Kidney (tissue), 13 donors: ENCODE measurements at regions not wholly inside any gene's neighbourhood (a gene's known extent, or its start where the extent isn't known, plus 50 kb on each side); places are given as distances from the start of the nearest gene placed in this dataset.

Experiments
- DNase-seq, 5 donors: peaks; one replicate each; pipeline ENCODE4 v3.0.0-alpha.2; 2013 to 2020
- FAIRE-seq: peaks from 2 replicates; lab custom pipeline; 2012; peaks lifted over from hg19 to GRCh38; lab: Jason Lieb, UNC
- H3K27ac ChIP-seq, 2 donors: one replicate each; pipeline ENCODE4 v1.7.0; 2013; ENCODE audit warnings: low read depth in 2 of 2, low read length in 2 of 2, inconsistent platforms in 1 of 2
- H3K27me3 ChIP-seq: one replicate; pipeline ENCODE4 v1.7.1; 2013; ENCODE audit warnings: low read length, inconsistent platforms; ENCODE audit not compliant: control insufficient read depth, insufficient read depth
- H3K36me3 ChIP-seq, 3 donors: one replicate each; pipeline versions ENCODE4 v1.7.0 to v1.7.1; 2013; ENCODE audit warnings: low read length in 3 of 3, control low read depth in 1 of 3, inconsistent platforms in 1 of 3; ENCODE audit not compliant: insufficient read depth in 3 of 3, control insufficient read depth in 2 of 3
- H3K4me1 ChIP-seq, 3 donors: one replicate each; pipeline versions ENCODE4 v1.7.0 to v1.7.1; 2013; ENCODE audit warnings: low read length in 3 of 3, inconsistent platforms in 1 of 3, low read depth in 1 of 3; ENCODE audit not compliant: control insufficient read depth in 2 of 3, insufficient read depth in 2 of 3
- H3K4me3 ChIP-seq, 3 donors: one replicate each; pipeline versions ENCODE4 v1.7.0 to v1.8.1; 2013; ENCODE audit warnings: low read length in 3 of 3, control low read depth in 1 of 3, inconsistent platforms in 1 of 3
- H3K9ac ChIP-seq, 3 donors: one replicate each; pipeline versions ENCODE4 v1.7.0 to v1.7.1; 2013; ENCODE audit warnings: low read length in 3 of 3, control low read depth in 1 of 3, inconsistent platforms in 1 of 3
- H3K9me3 ChIP-seq, 3 donors: one replicate each; pipeline versions ENCODE4 v1.7.0 to v1.7.1; 2013; ENCODE audit warnings: low read length in 3 of 3, control low read depth in 1 of 3, inconsistent platforms in 1 of 3; ENCODE audit not compliant: control insufficient read depth in 2 of 3, insufficient read depth in 1 of 3
- CTCF ChIP-seq: IDR thresholded peaks from 3 replicates; pipeline ENCODE4 v1.5.1; 2012; ENCODE audit warnings: mild to moderate bottlenecking, moderate library complexity, borderline replicate concordance; ENCODE audit not compliant: insufficient read depth; ENCODE audit errors: extremely low read depth
- intact Hi-C: fragments of 100-400 bp; cut with DNase I; formaldehyde crosslinking; loops from one replicate; pipeline ENCODE4 v1.11.1; 2022
- donor health status: control.
- donor health status: control.
- donor health status: control.
- donor health status: control.
- donor health status: control.
- donor health status: DM: yes; HTN: yes; CAD: no.
- donor health status: Normal renal cell carcinoma (clear cell type).

- FAIRE-seq (no peak), DNase-seq (no peak)
- no peaks in the 10 kb centered on the region for H3K27me3 ChIP-seq
- H3K36me3 ChIP-seq = no peaks in the 10 kb centered on the region
- intact Hi-C loops = no loop called here
- H3K4me3 ChIP-seq = no peak overlapping the region
- TF ChIP-seq CTCF = no peak
- H3K9me3 ChIP-seq = no peaks in the 10 kb centered on the region
- no peak overlapping the region for H3K9ac ChIP-seq
- no peak overlapping the region for H3K27ac ChIP-seq
- no peaks in the 10 kb centered on the region for H3K4me1 ChIP-seq
Measured at GRCh38 chr15:29442532-29442931, 172.9 kb upstream of the NSMCE3 start.

GRCh38 chr15:29440541-29440940, 170.9 kb upstream of the NSMCE3 start:
- TF ChIP-seq CTCF = no peak
- Histone ChIP-seq H3K4me1 (no peaks in the 10 kb centered on the region), H3K9ac (no peak overlapping the region), H3K36me3 (no peaks in the 10 kb centered on the region), H3K27me3 (no peaks in the 10 kb centered on the region), H3K9me3 (no peaks in the 10 kb centered on the region), H3K27ac (no peak overlapping the region), H3K4me3 (no peak overlapping the region)
- no peak for DNase-seq
- intact Hi-C loops = no loop called here
- FAIRE-seq = no peak

- DNase-seq = peak in 2 of 5 donors; percentile 9 to 19
- intact Hi-C loops = no loop called here
- H3K27ac ChIP-seq = no peak overlapping the region
Measured at GRCh38 chr15:29438703-29439055, 169.1 kb upstream of the NSMCE3 start.

More at GRCh38 chr15:29438703-29439055, 169.1 kb upstream of the NSMCE3 start:
- TF ChIP-seq CTCF = no peak
- no peak for FAIRE-seq
- Histone ChIP-seq H3K9ac (no peak overlapping the region), H3K27me3 (no peaks in the 10 kb centered on the region), H3K4me1 (no peaks in the 10 kb centered on the region), H3K4me3 (no peak overlapping the region), H3K9me3 (no peaks in the 10 kb centered on the region), H3K36me3 (no peaks in the 10 kb centered on the region)
